Calu3 (cell line): ENCODE measurements at regions not wholly inside any gene's neighbourhood (a gene's known extent, or its start where the extent isn't known, plus 50 kb on each side); places are given as distances from the start of the nearest gene placed in this dataset.

Experiments
- BruUV-seq: library from RNA; stranded (reverse); fragments of 400-500 nt; replicated peaks from 2 replicates; lab custom pipeline; 2021; lab: Mats Ljungman, UMichigan
- CTCF ChIA-PET: fragments of 300-600 bp; sonication (Branson Sonifier 250); formaldehyde crosslinking; loops from one replicate; lab custom pipeline; 2022; ENCODE audit warnings: antibody characterized with exemption; lab: Charles Lee
- DNase-seq: peaks from one replicate; pipeline ENCODE4 v3.0.0; 2022
- H3K27ac Mint-ChIP-seq: one replicate; pipeline ENCODE4 v1.8.0; 2022; ENCODE audit warnings: mixed read lengths; ENCODE audit not compliant: unreplicated experiment
- H3K27me3 Mint-ChIP-seq: one replicate; pipeline ENCODE4 v1.8.0; 2022; ENCODE audit warnings: mixed read lengths; ENCODE audit not compliant: unreplicated experiment
- H3K36me3 Mint-ChIP-seq: one replicate; pipeline ENCODE4 v1.8.0; 2022; ENCODE audit warnings: mild to moderate bottlenecking, moderate library complexity, mixed read lengths; ENCODE audit not compliant: insufficient read depth, unreplicated experiment
- H3K4me1 Mint-ChIP-seq: one replicate; pipeline ENCODE4 v1.8.0; 2022; ENCODE audit warnings: mild to moderate bottlenecking, low read depth, mixed read lengths; ENCODE audit not compliant: unreplicated experiment
- H3K4me3 Mint-ChIP-seq: one replicate; pipeline ENCODE4 v1.8.0; 2022; ENCODE audit warnings: mild to moderate bottlenecking, low read depth, moderate library complexity, mixed read lengths; ENCODE audit not compliant: unreplicated experiment
- H3K9me3 Mint-ChIP-seq: one replicate; pipeline ENCODE4 v1.8.0; 2022; ENCODE audit warnings: low read depth, mixed read lengths; ENCODE audit not compliant: unreplicated experiment
- CTCF ChIP-seq: fragments of 200-600 bp; IDR thresholded peaks from one replicate; pipeline ENCODE4 v1.8.0; 2022; ENCODE audit warnings: antibody characterized with exemption; ENCODE audit not compliant: unreplicated experiment
- intact Hi-C: fragments of 100-400 bp; cut with micrococcal nuclease; formaldehyde crosslinking; loops from one replicate; pipeline ENCODE4 v1.10.0; 2022; ENCODE audit not compliant: unreplicated experiment

GRCh38 chr7:124514471-124514870 is 251.1 kb downstream of the GPR37 start:
- Mint-ChIP-seq H3K9me3 (peaks cover 1% of the 10 kb centered on the region), H3K27ac (no peak overlapping the region), H3K36me3 (no peaks in the 10 kb centered on the region), H3K4me1 (no peaks in the 10 kb centered on the region), H3K27me3 (no peaks in the 10 kb centered on the region), H3K4me3 (no peak overlapping the region)
- CTCF ChIA-PET, result no interaction called here
- no peak for TF ChIP-seq CTCF
- BruUV-seq, result no TSS peak
- intact Hi-C loops, result no loop called here
- DNase-seq, result no peak

GRCh38 chr7:124497176-124497575 is 268.4 kb downstream of the GPR37 start:
- intact Hi-C loops, result no loop called here
- CTCF ChIA-PET, result no interaction called here
- Mint-ChIP-seq H3K4me1 (no peaks in the 10 kb centered on the region), H3K27ac (no peak overlapping the region), H3K4me3 (no peak overlapping the region), H3K36me3 (no peaks in the 10 kb centered on the region), H3K27me3 (no peaks in the 10 kb centered on the region), H3K9me3 (peaks cover 2% of the 10 kb centered on the region)
- DNase-seq, result no peak
- TF ChIP-seq CTCF, result no peak
- no TSS peak for BruUV-seq

GRCh38 chr7:124489925-124490324 is 275.7 kb downstream of the GPR37 start:
- no TSS peak for BruUV-seq
- H3K4me1 Mint-ChIP-seq, result peaks cover 17% of the 10 kb centered on the region
- no peaks in the 10 kb centered on the region for H3K27me3 Mint-ChIP-seq
- H3K4me3 Mint-ChIP-seq, result no peak overlapping the region
- intact Hi-C loops, result no loop called here
- no peaks in the 10 kb centered on the region for H3K9me3 Mint-ChIP-seq
- CTCF ChIA-PET, result interaction anchor here (0.6 to 0.7 kb wide), 2 partner anchors 42 to 115 kb away, joined by 3 read pairs; no protein-coding TSS in a partner anchor
- TF ChIP-seq CTCF, result no peak
- no peak overlapping the region for H3K27ac Mint-ChIP-seq
- H3K36me3 Mint-ChIP-seq, result no peaks in the 10 kb centered on the region
- DNase-seq, result no peak

GRCh38 chr7:124489082-124489819 is 276.3 kb downstream of the GPR37 start:
- no peaks in the 10 kb centered on the region for H3K27me3 Mint-ChIP-seq
- CTCF ChIA-PET, result interaction anchor here (0.7 kb wide), 1 partner anchor 115 kb away, joined by 3 read pairs; no protein-coding TSS in a partner anchor
- no TSS peak for BruUV-seq
- no peak for DNase-seq
- H3K4me3 Mint-ChIP-seq, result no peak overlapping the region
- intact Hi-C loops, result no loop called here
- H3K36me3 Mint-ChIP-seq, result no peaks in the 10 kb centered on the region
- no peak overlapping the region for H3K27ac Mint-ChIP-seq
- peaks cover 17% of the 10 kb centered on the region for H3K4me1 Mint-ChIP-seq
- no peaks in the 10 kb centered on the region for H3K9me3 Mint-ChIP-seq
- TF ChIP-seq CTCF, result no peak
